ENCODE measurements at regions not wholly inside any gene's neighbourhood (a gene's known extent, or its start where the extent isn't known, plus 50 kb on each side); places are given as distances from the start of the nearest gene placed in this dataset.
"Not testable (repeated sequence)": the region's sequence is repeated elsewhere in the genome, so short reads cannot be mapped to it uniquely, and the experiment has no call there.

DNA sequence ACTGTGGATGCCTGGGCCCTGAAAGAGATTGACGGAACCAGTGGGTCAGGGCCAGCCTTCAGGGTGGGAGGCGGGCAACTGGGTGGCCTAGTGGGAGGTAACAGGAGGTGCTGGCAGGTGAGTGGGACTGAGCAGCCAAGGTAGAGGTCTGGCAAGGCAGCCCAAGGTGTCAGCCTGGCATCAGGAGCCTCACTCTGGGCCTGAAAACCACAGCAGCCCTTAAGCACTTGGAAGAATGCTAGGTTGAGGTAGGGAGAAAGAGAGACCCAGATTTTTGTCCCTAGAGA is 315.8 kb upstream of the PRICKLE1 start:
- DNase-seq, result no peak

- no peak for DNase-seq
Observed at GRCh38 chr12:42904683-42905418, 315.3 kb upstream of the PRICKLE1 start.

DNA sequence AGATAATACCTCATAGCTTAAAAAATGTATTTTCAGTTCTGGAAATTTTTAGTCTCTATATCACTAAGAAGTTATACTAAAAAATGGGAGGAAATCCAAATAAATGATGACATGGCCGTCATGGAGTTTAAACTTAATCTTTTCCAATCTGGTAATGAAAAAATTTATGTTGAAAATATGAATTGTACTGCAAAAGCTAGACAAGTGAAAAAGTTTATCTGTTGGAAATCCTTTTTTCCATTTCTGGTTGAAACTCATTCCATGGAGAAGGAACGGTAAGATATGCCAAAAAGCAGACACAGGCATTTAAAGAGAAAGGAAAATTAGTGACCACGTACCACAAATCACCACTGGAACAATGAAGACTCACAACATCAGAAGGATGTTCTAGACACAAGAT is 314.2 kb upstream of the PRICKLE1 start:
- no peak for DNase-seq

- no peak for DNase-seq
Observed at GRCh38 chr12:42902001-42902400, 312.5 kb upstream of the PRICKLE1 start.

GRCh38 chr12:42893803-42894202 is 304.3 kb upstream of the PRICKLE1 start:
- no peak for DNase-seq

DNA sequence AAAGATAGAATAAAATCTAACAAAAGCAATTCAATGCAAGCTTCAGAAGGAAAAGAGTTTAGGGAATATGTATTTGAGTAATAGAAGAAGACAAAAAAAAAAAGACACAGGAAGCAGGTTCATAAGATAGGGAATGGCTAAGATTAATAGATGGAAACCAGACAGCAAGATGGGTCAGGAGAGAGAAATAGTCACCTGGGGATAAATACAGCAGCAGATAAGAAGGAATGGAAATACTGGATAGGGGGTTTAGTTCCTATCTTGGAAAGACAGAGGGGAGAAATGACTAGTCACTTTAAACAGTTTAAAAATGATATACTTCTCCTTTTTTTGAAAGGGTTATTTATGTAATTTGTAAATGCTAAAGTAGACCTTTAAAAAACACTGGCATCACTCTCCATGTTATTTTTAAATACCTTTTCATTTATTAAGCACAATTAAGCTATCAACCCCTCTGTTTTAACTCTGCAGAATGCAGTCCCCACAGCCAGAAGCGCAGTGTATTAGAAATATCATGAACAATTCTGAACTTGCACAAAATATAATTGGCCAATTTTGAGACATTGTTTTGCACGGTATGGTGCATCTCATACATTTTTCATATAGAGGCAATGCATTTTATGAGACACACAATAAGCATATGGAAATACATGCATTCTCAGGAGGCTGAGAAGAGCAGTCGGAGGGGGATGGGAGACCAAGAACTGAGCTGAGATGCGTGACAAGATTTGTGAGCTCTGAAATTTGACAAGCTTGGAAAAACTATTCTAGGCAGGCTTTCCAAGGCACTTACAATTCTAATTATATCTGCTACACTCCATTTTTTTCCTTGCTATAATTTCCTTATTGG is 303.4 kb upstream of the PRICKLE1 start:
- no peak for DNase-seq

DNA sequence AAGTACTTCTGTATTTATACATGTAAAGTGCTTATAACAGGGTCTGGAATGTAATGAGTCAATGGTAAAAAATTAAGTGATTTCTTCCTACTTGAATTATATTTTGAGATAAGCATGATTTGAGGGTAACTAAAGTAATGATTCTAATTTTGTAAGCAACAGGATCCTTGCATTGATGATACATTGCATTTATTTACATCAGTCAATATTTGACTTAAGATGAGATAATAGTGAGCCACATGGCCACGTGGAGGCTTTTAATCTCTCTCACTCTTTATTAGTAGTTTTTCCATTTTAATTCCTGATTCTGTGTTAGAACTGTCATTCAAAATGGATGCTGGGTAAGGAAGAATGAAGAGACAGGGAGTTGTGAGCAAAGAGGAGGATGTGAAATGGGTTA is 298.1 kb upstream of the PRICKLE1 start:
- no peak for DNase-seq

DNA sequence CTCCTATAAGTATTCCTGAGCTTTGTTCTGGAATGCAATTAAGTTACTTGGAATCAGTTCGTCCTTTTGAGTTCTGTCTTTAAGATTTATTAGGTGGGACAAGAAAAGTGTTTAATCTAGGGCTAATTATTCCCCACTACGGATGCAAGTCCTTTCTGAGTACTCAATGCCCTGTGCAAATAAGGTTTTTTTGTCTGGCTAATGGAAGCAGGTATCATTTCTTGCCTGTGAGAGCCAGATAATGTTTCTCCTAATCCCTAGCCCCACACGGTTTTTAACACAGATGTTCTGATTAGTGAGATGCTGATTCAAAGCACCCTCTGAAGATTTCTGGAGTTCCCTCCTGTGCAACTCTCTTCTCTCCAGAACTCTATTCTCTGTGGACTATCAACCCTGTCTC is 296.6 kb upstream of the PRICKLE1 start:
- DNase-seq, result no peak

GRCh38 chr12:42885677-42886076 is 296.1 kb upstream of the PRICKLE1 start:
- no peak for DNase-seq

- DNase-seq, result no peak
Observed at GRCh38 chr12:42884116-42884515, 294.6 kb upstream of the PRICKLE1 start.

- DNase-seq, result no peak
Observed at GRCh38 chr12:42873401-42873800, 283.9 kb upstream of the PRICKLE1 start.

DNA sequence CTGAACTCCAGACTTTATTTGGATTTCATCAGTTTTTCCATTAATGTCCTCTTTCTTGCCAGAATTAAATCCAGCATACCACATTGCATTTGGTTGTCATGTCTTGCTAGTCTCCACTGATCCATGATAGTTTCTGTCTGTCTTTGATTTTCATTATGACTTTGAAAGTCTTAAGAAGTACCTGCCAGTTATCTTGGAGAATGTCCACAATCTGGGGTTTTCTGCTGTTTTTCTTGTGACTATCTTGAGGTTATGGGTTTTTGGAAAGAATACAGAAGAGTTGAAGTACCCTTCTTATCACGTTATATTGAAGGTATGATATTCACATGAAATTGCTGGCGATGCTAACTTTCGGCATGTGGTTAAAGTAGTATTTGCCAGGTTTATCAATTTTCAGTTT is 282.3 kb upstream of the PRICKLE1 start:
- DNase-seq, result no peak

DNA sequence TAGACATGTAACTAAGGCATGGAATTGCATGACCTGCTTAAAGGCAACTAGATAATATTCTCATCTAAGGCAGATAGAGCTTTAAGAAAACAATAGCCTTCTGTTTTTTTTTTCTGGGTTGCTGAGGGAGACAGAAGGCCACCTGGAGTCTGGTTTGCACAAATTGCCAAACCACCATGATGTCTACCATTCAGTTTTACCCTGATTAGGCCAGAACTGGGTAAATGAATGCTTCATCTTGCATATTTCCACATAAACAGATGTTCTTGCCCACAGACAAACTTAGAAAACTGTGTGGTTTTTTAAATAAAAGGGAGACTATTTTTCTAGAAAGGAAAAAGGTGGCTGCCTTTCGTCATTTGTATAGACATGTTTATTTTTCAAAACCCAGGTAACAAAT is 278.7 kb upstream of the PRICKLE1 start:
- no peak for DNase-seq

DNA sequence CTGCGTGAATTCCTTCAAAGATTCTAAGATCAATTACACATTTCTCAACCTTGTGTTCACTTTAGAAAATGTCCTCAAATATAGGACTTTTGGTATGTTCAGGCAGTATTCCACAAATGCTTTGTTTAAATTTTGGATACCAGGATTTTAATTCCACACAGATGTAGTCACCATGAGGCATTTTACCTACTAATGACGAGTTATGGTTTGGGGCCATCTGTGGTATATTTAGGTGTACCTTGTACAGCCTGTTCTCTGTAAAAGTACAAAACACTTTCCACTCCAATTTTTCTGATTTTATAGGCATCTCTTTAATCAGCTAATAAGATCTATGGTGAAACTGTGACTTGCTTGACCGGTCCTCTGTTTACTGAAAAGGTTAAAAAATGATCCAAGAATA is 275.7 kb upstream of the PRICKLE1 start:
- no peak for DNase-seq

DNA sequence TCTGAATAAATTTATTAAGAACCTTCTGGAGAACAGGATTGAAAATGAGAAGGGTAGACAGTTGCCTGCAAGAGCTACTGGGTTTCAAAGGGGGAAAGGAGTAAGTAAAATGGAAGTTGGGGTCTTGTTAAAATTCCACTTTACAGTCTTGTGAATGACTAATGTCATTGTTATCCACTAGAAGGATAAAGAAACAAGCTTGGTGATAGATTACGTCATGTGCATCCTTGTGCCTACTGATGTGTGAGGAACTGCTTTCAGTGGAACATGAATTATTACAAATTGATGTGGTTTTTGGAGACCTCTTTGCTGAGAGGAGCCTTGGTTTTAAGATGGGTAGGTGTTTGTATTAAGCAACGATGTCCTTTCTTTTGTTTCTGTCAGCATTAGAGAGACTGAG is 272.5 kb upstream of the PRICKLE1 start:
- DNase-seq, result no peak

DNA sequence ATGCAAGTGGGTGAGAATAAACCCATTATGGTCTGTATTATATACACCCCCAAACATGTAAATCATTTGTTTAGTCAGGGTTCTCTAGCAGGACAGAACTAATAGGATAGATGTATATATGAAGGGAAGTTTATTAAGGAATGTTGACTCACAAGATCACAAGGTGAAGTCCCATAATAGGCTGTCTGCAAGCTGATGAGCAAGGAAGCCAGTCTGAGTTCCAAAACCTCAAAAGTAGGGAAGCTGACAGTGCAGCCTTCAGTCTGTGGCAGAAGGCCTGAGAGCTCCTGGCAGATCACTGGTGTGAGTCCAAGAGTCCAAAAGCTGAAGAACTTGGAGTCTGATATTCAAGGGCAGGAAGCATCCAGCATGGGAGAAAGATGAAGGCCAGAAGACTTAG is 270.8 kb upstream of the PRICKLE1 start:
- not testable (repeated sequence) for DNase-seq

DNA sequence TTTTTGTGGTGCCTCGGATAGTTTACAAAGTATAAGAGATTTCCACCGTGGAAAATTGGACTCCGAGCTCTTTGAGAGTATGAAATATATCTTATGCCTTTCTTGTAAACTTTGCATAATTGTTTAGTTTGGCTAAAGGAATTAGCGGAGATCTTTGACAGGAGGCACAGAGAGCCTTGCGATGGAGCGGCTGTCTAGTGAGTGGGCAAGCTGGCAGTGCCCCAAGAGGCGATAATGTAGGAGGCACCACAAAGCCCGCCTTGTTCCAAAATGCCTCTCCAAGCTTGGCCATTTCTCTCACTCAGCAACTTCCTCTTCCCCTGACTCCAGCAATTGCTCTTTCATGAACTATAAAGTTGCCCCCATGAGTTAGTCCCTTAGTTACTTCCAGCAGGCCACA is 270.1 kb upstream of the PRICKLE1 start:
- no peak for DNase-seq

GRCh38 chr12:42857106-42857505 is 267.6 kb upstream of the PRICKLE1 start:
- no peak for DNase-seq

DNA sequence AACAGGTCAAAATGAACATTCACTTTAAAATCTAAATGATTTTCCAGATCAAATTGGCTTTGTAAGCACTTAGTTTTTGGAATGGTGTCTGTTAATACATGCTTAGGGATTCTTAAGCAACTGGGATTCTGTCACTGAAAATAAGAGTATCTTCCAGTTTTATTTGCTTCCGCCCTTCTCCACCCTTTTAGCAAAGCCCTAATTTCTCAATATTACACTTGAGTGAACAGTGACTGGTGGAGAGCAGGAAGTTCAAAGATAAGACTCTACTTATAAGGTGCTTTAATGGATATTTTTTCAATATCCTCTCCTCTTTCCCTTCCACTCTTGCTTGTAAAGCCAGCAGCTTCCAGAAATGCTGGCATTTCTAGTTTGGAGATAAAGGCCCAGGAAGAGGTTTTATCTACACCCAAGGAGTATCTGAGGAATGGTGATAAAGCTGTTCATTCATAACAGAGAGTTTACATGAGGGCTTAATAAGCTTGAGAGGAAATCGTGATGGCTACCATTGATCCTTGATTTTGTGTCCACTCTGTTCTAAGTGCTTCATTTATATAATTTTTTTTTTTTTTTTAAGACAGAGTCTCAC is 265.9 kb upstream of the PRICKLE1 start:
- DNase-seq, result no peak

GRCh38 chr12:42854826-42855225 is 265.3 kb upstream of the PRICKLE1 start:
- no peak for DNase-seq

DNA sequence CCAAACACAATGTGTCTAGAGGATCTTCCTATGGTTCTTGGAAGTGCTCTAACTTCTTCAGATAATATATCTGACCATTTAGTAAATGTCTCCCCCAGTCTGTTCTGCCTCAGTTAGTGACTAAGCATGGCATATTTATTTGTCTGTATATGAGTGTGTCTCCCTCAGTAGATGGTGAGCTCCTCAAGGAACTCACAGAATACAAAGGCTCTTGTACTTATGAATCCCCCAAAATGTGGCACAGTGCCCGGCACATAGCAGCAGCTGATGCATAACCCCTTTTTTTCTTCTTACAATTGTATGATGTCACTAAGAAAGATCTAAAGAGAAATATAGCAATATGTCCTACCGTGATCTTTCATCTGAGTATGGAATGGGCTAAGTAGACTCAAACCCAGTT is 264.7 kb upstream of the PRICKLE1 start:
- no peak for DNase-seq

DNA sequence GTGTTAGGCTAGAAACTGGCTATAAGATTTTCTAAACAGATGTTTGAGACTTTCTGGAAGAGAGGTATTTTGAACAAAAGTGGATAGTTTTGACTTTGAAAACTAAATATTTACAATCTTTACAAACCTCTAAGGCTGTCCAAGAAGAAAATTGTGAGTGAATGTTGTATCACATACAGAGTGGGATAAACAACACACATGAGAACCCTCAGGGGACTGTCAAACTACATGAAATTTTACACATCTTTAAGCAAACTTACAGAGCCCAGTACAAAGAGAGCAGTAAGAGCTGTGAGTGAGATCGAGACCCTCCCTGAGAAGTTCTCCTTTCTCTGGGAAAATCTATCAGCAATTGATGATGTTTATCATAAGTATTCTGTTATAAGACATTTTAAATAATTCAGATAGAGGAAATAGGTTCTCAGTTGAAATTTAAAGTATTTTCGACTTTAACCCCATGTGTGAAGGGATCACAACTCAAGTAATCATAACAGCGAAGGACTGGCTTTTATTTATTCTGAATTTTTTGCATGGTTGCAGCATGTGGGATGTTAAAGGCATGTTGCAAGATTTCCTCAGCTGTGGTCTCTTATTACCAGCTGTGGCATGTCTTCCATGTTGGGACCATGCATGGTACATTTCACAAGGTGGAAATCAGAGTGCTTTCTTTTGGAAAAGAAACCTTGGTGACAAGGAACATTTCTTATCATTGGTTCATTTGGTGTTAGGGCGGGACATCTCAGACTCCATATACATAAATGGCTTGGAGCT is 264.0 kb upstream of the PRICKLE1 start:
- no peak for DNase-seq

- DNase-seq, result no peak
Observed at GRCh38 chr12:42846782-42847181, 257.2 kb upstream of the PRICKLE1 start.

GRCh38 chr12:42834062-42834461 is 244.5 kb upstream of the PRICKLE1 start:
- no peak for DNase-seq
